Posterior vena cava (tissue), 2 donors: ENCODE measurements at regions not wholly inside any gene's neighbourhood (a gene's known extent, or its start where the extent isn't known, plus 50 kb on each side); places are given as distances from the start of the nearest gene placed in this dataset.
"Not testable (repeated sequence)": the region's sequence is repeated elsewhere in the genome, so short reads cannot be mapped to it uniquely, and the experiment has no call there.

ENCODE experiments used
- DNase-seq: peaks from one replicate; pipeline ENCODE4 v3.0.0-alpha.2; 2020; ENCODE audit warnings: low spot score
- intact Hi-C, 2 donors: fragments of 100-400 bp; cut with DNase I; formaldehyde crosslinking; loops; one replicate each; pipeline versions ENCODE4 v1.14.1 to v1.14.2; 2022 to 2023
- donor health status: DM: yes; HTN: yes; CAD: no.
- donor health status: DM: yes; HTN: yes; CAD: no.

- no peak for DNase-seq
- intact Hi-C loops, result no loop called here
Measured at GRCh38 chr3:166593776-166594175, 756.6 kb upstream of the BCHE start.

- DNase-seq, result no peak
Measured at GRCh38 chr3:166582236-166582635, 745.0 kb upstream of the BCHE start.

GRCh38 chr3:166580561-166580960, 743.3 kb upstream of the BCHE start:
- intact Hi-C loops, result no loop called here
- DNase-seq, result no peak

More at GRCh38 chr3:166582236-166582635, 745.0 kb upstream of the BCHE start:
- intact Hi-C loops, result no loop called here

GRCh38 chr3:166575161-166575560, 737.9 kb upstream of the BCHE start:
- intact Hi-C loops, result no loop called here
- DNase-seq, result no peak

- DNase-seq, intact Hi-C loops: not testable (repeated sequence)
Measured at GRCh38 chr3:166571686-166572085, 734.5 kb upstream of the BCHE start.

- intact Hi-C loops, result no loop called here
- DNase-seq, result no peak
Measured at GRCh38 chr3:166570102-166570501, 732.9 kb upstream of the BCHE start.

- intact Hi-C loops, result loop anchor here in 1 of 2 donors (5.0 kb wide), 1 partner anchor 367 kb away; no protein-coding TSS in a partner anchor
- DNase-seq, result no peak
Measured at GRCh38 chr3:166569589-166569988, 732.4 kb upstream of the BCHE start.

- DNase-seq, result no peak
- intact Hi-C loops, result no loop called here
Measured at GRCh38 chr3:166560253-166560652, 723.0 kb upstream of the BCHE start.

GRCh38 chr3:166556955-166557354, 719.7 kb upstream of the BCHE start:
- no peak for DNase-seq
- intact Hi-C loops, result no loop called here

GRCh38 chr3:166554023-166554422, 716.8 kb upstream of the BCHE start:
- intact Hi-C loops, result no loop called here

GRCh38 chr3:166533740-166534139, 696.5 kb upstream of the BCHE start:
- intact Hi-C loops, result no loop called here
- no peak for DNase-seq

More at GRCh38 chr3:166554023-166554422, 716.8 kb upstream of the BCHE start:
- no peak for DNase-seq

GRCh38 chr3:166531730-166532129, 694.5 kb upstream of the BCHE start:
- intact Hi-C loops, result no loop called here
- no peak for DNase-seq

GRCh38 chr3:166527325-166527724, 690.1 kb upstream of the BCHE start:
- intact Hi-C loops, result no loop called here
- DNase-seq, result no peak

- intact Hi-C loops, result no loop called here
- no peak for DNase-seq
Measured at GRCh38 chr3:166526881-166527280, 689.7 kb upstream of the BCHE start.

- DNase-seq, result no peak
- intact Hi-C loops, result no loop called here
Measured at GRCh38 chr3:166522017-166522416, 684.8 kb upstream of the BCHE start.

GRCh38 chr3:166519443-166519842, 682.2 kb upstream of the BCHE start:
- intact Hi-C loops, result no loop called here
- no peak for DNase-seq

- intact Hi-C loops, result no loop called here
- DNase-seq, result no peak
Measured at GRCh38 chr3:166518040-166518439, 680.8 kb upstream of the BCHE start.

- intact Hi-C loops, result no loop called here
- no peak for DNase-seq
Measured at GRCh38 chr3:166510382-166510781, 673.2 kb upstream of the BCHE start.

- DNase-seq, intact Hi-C loops: not testable (repeated sequence)
Measured at GRCh38 chr3:166500420-166500819, 663.2 kb upstream of the BCHE start.

GRCh38 chr3:166499636-166500035, 662.4 kb upstream of the BCHE start:
- intact Hi-C loops, result no loop called here
- DNase-seq, result no peak

GRCh38 chr3:166498446-166498845, 661.2 kb upstream of the BCHE start:
- DNase-seq, result no peak
- intact Hi-C loops, result no loop called here

GRCh38 chr3:166489826-166490225, 652.6 kb upstream of the BCHE start:
- intact Hi-C loops, result no loop called here
- DNase-seq, result no peak
